Lower leg skin (tissue), 3 donors: ENCODE measurements at regions not wholly inside any gene's neighbourhood (a gene's known extent, or its start where the extent isn't known, plus 50 kb on each side); places are given as distances from the start of the nearest gene placed in this dataset.

ENCODE experiments used
- CTCF ChIP-seq, 3 donors: fragments of 450-650 bp; IDR thresholded peaks; one replicate each; pipeline ENCODE4 v1.5.1; 2016; ENCODE audit warnings: antibody characterized with exemption in 3 of 3, mild to moderate bottlenecking in 3 of 3, moderate library complexity in 2 of 3
- POLR2A ChIP-seq, 2 donors: fragments of 450-650 bp; IDR thresholded peaks; one replicate each; pipeline ENCODE4 v1.6.1; 2016 to 2017; ENCODE audit warnings: antibody characterized with exemption in 2 of 2, mild to moderate bottlenecking in 1 of 2, moderate library complexity in 1 of 2

GRCh38 chr11:28760676-28761390, 652.6 kb downstream of the METTL15 start:
- TF ChIP-seq CTCF (IDR thresholded peaks at IDR 0.05) (no peak), POLR2A (IDR thresholded peaks at IDR 0.05) (no peak)
